NCI-H146 treated with DMSO at 0.1 percent for 48 hours (cell line): ENCODE measurements at regions not wholly inside any gene's neighbourhood (a gene's known extent, or its start where the extent isn't known, plus 50 kb on each side); places are given as distances from the start of the nearest gene placed in this dataset.
"Not testable (repeated sequence)": the region's sequence is repeated elsewhere in the genome, so short reads cannot be mapped to it uniquely, and the experiment has no call there.

Experiments used
- DNase-seq: peaks from one replicate; lab custom pipeline; 2025; ENCODE audit not compliant: unreplicated experiment; lab: John Stamatoyannopoulos, UW

- DNase-seq: no peak
Measured at GRCh38 chr2:77720115-77720514, 197.9 kb upstream of the LRRTM4 start.

GRCh38 chr2:77721593-77721992 is 199.4 kb upstream of the LRRTM4 start:
- DNase-seq: no peak

- no peak for DNase-seq
Measured at GRCh38 chr2:77725045-77725444, 202.9 kb upstream of the LRRTM4 start.

GRCh38 chr2:77734662-77735340 is 212.6 kb upstream of the LRRTM4 start:
- not testable (repeated sequence) for DNase-seq

GRCh38 chr2:77737236-77737635 is 215.1 kb upstream of the LRRTM4 start:
- no peak for DNase-seq

GRCh38 chr2:77746780-77747179 is 224.6 kb upstream of the LRRTM4 start:
- DNase-seq: peak; percentile 19

GRCh38 chr2:77753710-77754345 is 231.7 kb upstream of the LRRTM4 start:
- not testable (repeated sequence) for DNase-seq

- DNase-seq: no peak
Measured at GRCh38 chr2:77767388-77768076, 245.4 kb upstream of the LRRTM4 start.

- no peak for DNase-seq
Measured at GRCh38 chr2:77768508-77768907, 246.3 kb upstream of the LRRTM4 start.

GRCh38 chr2:77778917-77779316 is 256.7 kb upstream of the LRRTM4 start:
- no peak for DNase-seq

- not testable (repeated sequence) for DNase-seq
Measured at GRCh38 chr2:77793500-77793899, 271.3 kb upstream of the LRRTM4 start.

- no peak for DNase-seq
Measured at GRCh38 chr2:77796397-77796796, 274.2 kb upstream of the LRRTM4 start.

- DNase-seq: no peak
Measured at GRCh38 chr2:77797088-77797487, 274.9 kb upstream of the LRRTM4 start.

GRCh38 chr2:77800410-77800809 is 278.2 kb upstream of the LRRTM4 start:
- DNase-seq: no peak

GRCh38 chr2:77807531-77808215 is 285.5 kb upstream of the LRRTM4 start:
- no peak for DNase-seq

GRCh38 chr2:77808599-77808998 is 286.4 kb upstream of the LRRTM4 start:
- no peak for DNase-seq

- DNase-seq: no peak
Measured at GRCh38 chr2:77813599-77813998, 291.4 kb upstream of the LRRTM4 start.

GRCh38 chr2:77816618-77817017 is 294.4 kb upstream of the LRRTM4 start:
- DNase-seq: no peak

GRCh38 chr2:77818186-77818585 is 296.0 kb upstream of the LRRTM4 start:
- no peak for DNase-seq

- no peak for DNase-seq
Measured at GRCh38 chr2:77823028-77823427, 300.9 kb upstream of the LRRTM4 start.

- no peak for DNase-seq
Measured at GRCh38 chr2:77831060-77831459, 308.9 kb upstream of the LRRTM4 start.

GRCh38 chr2:77831471-77831870 is 309.3 kb upstream of the LRRTM4 start:
- no peak for DNase-seq
